NCI-H2171 treated with DMSO at 0.1 percent for 48 hours (cell line): ENCODE measurements at regions not wholly inside any gene's neighbourhood (a gene's known extent, or its start where the extent isn't known, plus 50 kb on each side); places are given as distances from the start of the nearest gene placed in this dataset.
"Not testable (repeated sequence)": the region's sequence is repeated elsewhere in the genome, so short reads cannot be mapped to it uniquely, and the experiment has no call there.

Experiments used
- DNase-seq: peaks from one replicate; lab custom pipeline; 2025; lab: John Stamatoyannopoulos, UW

- DNase-seq: no peak
These were observed 63.8 kb upstream of the WNT7B start for GRCh38 chr22:46040471-46041465.

GRCh38 chr22:46041642-46042041 lies 64.7 kb upstream of the WNT7B start:
- DNase-seq: no peak

GRCh38 chr22:46042786-46043185 lies 65.8 kb upstream of the WNT7B start:
- no peak for DNase-seq

GRCh38 chr22:46043339-46043738 lies 66.4 kb upstream of the WNT7B start:
- DNase-seq: no peak

- no peak for DNase-seq
These were observed 67.1 kb upstream of the WNT7B start for GRCh38 chr22:46043816-46044620.

- no peak for DNase-seq
These were observed 67.9 kb upstream of the WNT7B start for GRCh38 chr22:46044621-46045458.

GRCh38 chr22:46045459-46046298 lies 68.7 kb upstream of the WNT7B start:
- DNase-seq: no peak

GRCh38 chr22:46046299-46046685 lies 69.3 kb upstream of the WNT7B start:
- no peak for DNase-seq

- DNase-seq: no peak
These were observed 70.3 kb upstream of the WNT7B start for GRCh38 chr22:46047226-46047625.

GRCh38 chr22:46047841-46048595 lies 71.1 kb upstream of the WNT7B start:
- DNase-seq: no peak

GRCh38 chr22:46048661-46049060 lies 71.7 kb upstream of the WNT7B start:
- DNase-seq: not testable (repeated sequence)

GRCh38 chr22:46049726-46050450 lies 72.9 kb upstream of the WNT7B start:
- DNase-seq: no peak

- DNase-seq: no peak
These were observed 73.5 kb upstream of the WNT7B start for GRCh38 chr22:46050451-46050845.

- DNase-seq: no peak
These were observed 74.1 kb upstream of the WNT7B start for GRCh38 chr22:46050916-46051614.

GRCh38 chr22:46051646-46052045 lies 74.7 kb upstream of the WNT7B start:
- DNase-seq: no peak

GRCh38 chr22:46052331-46052771 lies 75.4 kb upstream of the WNT7B start:
- no peak for DNase-seq

- DNase-seq: peak; percentile 47
These were observed 76.0 kb upstream of the WNT7B start for GRCh38 chr22:46052801-46053562.

- DNase-seq: peak; percentile 77
These were observed 76.7 kb upstream of the WNT7B start for GRCh38 chr22:46053563-46054090.
